NCI-H2081 treated with DMSO at 0.1 percent for 48 hours (cell line): ENCODE measurements at regions not wholly inside any gene's neighbourhood (a gene's known extent, or its start where the extent isn't known, plus 50 kb on each side); places are given as distances from the start of the nearest gene placed in this dataset.

ENCODE experiments used
- DNase-seq: peaks from one replicate; lab custom pipeline; 2025; lab: John Stamatoyannopoulos, UW

- no peak for DNase-seq
Measured at GRCh38 chr18:28831908-28832307, 655.0 kb upstream of the CDH2 start.

DNA sequence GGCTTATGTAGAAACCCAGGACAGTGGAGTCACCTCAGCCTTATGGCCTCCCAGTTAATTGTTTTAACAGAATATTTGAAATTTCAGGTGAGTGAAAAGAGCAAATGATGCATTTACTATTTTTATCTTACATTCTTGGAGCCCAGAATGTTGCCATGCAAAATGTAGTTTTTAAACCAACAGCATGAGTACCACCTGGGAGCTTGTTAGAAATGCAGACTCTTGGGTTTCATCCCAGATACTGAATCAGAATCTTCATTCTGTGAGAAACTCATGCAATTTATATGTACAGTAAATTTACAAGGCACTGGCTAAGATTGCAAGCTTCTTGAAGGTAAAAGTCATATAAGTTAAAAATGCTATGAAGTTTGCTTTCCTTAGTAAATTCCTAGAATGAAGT lies 654.5 kb upstream of the CDH2 start:
- no peak for DNase-seq

DNA sequence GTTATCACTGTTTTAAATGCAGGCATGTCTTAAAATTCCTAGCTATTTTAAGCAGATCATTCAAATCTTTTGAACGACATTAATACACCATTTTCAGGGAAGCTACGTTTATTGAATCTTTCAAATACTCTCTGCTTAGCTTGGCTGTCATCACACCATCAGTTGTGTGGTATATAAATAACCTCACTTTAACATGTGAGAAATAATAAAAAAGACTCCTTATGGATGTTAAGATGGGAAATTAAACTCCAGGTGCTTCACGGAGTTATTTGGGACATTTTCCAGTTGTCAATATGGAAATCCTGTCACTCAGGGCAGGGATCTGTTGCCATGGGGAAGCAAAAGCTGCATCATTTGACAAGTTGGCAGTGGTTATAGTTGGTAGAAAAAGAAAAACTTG lies 649.2 kb upstream of the CDH2 start:
- no peak for DNase-seq

GRCh38 chr18:28824183-28824574 lies 647.2 kb upstream of the CDH2 start:
- no peak for DNase-seq

DNA sequence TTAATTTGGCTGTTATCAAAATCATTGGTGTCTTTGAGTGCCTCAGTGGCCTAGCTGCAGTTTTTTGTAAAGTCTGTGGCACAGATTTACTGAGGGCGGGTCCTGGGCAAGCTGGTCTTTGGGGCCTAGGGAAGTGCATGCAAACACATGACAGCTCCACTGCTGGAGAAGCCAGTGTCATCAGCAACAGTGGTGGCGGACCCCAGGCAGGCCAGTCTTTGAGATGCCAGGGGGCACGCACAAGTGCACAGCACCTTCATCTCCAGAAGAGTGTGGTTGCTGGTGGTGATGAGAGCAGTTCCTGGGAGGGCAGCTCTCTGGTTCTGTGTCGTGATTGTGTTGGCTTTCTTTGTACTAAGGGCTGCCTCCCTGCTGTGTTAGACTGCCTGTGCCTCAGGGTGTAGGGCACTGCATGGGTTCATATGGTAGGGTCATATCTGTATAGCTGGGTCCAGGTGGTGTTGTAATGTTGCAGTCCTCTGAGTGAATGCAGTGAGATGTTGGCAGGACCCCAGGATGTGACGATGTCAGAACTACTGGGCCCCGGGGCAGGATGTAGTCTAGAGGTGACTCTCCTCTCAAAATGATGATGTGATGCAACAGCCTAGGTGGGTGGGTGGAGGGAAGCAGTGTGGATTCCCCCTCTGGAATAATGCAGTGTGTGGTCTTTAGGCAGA lies 646.7 kb upstream of the CDH2 start:
- no peak for DNase-seq

DNA sequence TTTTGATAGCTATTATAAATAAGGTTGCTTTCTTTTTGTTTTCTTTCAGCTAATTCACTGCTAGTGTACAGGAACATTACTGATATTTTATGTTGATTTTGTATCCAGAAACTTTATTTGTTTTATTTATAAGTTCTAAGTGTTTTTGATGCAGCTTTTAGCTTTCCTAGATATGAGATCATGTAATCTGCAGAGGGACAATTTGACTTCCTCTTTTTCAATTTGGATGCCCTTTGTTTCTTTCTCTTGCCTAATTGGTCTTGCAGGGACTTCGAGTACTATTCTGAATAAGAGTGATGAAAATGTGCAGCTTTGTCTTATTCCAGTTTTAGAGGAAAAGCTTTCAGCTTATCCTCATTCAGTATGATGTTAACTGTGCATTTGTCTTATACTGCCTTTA lies 643.4 kb upstream of the CDH2 start:
- no peak for DNase-seq

GRCh38 chr18:28816155-28816554 lies 639.2 kb upstream of the CDH2 start:
- no peak for DNase-seq

DNA sequence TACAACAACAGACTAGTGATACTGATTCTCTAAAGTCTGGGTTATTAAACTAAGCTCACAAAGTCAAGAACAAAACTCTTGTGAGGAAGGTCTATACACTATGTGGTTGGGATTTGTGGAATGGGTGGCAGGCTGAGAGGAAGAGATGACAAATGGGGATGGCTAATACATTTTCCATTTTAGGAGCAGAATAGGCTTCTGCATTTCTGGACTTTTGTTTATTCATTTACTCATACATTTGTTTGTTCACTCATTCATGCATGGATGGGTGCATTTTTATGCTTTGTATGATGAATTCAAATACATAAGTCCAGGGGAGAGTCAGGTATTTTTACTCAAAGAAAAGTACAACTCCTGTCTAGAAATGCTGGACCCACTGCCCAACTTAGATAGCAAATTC lies 637.4 kb upstream of the CDH2 start:
- no peak for DNase-seq

DNA sequence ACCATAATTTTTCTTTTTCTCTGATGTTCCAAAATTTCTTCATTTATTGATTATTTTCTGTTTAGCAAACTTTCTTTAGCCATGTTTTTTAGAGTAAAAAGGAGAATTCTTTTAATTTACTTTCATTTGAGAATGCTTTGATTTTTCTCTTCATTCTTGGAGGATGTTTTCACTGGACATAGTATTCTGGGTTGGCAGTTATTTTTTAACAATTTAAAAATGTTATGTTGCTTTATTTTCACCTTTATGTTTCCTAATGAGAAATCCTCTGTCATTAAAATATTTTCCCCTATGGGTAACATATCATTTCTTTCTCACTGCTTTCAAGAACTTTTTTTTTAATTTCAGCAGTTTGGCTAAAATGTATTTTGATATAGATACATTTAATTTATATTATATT lies 631.4 kb upstream of the CDH2 start:
- DNase-seq, result no peak

DNA sequence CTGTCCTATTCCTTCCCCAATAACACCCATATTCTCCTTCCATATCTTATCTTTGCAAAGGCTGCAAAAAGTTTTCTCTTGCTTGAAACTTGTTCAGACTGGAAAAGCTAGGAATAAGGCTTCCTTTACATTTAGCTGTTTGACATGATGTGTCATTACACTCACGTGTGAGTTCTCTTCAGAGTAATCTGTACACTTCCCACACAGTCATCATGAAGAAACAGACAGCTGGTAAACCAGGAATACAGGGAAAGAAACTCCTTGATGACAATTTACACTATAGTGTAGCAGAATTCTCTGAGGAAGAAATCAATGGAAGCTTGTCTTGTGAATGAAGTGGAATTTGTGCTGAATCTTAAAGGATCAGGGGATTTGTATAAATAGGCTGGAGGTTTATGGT lies 628.6 kb upstream of the CDH2 start:
- DNase-seq, result no peak

DNA sequence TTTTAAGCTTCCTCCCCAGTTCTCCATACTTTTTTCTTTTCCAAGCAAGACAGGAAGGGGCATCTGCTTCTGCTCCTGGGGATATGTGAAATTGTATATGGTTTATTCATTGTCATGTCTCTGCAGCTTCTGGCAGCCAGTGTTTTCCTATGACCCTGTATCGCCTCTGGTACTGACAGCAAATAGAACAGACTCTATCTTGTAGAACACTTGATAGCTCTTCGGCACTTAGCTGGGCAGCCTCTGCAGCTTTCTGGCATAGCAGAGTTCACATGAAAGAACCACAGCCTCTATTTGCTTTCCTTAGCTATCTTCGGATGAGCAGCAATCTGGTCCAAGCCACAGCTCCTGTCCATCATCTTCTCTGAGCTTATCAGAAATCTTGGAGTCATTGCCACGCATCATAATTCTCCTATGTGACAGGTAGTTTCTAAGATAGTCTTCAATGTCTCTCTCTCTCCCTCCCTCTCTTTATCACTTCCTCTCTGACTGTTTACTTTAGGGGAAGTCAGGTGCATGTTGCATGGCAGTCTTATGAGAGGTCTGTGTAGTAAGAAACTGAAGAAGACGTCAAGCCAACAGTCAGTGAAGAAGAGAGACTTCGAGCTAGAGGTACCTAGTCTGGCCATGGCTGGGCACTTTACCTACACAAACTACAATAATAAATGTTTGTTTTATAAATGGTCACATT lies 627.7 kb upstream of the CDH2 start:
- DNase-seq, result no peak

GRCh38 chr18:28802546-28802945 lies 625.6 kb upstream of the CDH2 start:
- DNase-seq, result no peak

- DNase-seq, result no peak
Measured at GRCh38 chr18:28801876-28802275, 624.9 kb upstream of the CDH2 start.

GRCh38 chr18:28794459-28795245 lies 617.7 kb upstream of the CDH2 start:
- DNase-seq, result no peak

GRCh38 chr18:28793901-28794300 lies 617.0 kb upstream of the CDH2 start:
- no peak for DNase-seq

- DNase-seq, result no peak
Measured at GRCh38 chr18:28792404-28793086, 615.6 kb upstream of the CDH2 start.

- DNase-seq, result no peak
Measured at GRCh38 chr18:28791101-28791500, 614.2 kb upstream of the CDH2 start.

GRCh38 chr18:28789502-28789901 lies 612.6 kb upstream of the CDH2 start:
- no peak for DNase-seq

- DNase-seq, result no peak
Measured at GRCh38 chr18:28786926-28787325, 610.0 kb upstream of the CDH2 start.

GRCh38 chr18:28781616-28782362 lies 604.9 kb upstream of the CDH2 start:
- no peak for DNase-seq

DNA sequence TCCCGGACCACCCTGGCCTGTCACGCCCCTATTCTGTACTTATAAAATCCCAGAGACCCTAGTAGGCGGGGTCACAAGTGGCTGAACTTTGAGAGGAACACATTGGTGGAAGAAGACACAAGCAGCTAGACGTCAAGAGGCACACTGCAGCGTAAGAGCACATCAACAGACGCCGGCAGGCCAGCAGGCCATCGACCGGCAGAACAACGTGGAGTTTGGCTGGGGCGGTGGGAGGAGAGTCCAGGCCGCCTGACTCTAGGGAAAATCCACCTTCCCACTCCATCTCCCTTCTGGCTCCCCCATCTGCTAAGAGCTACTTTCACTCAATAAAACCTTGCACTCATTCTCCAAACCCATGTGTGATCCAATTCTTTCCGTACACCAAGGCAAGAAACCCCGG lies 601.8 kb upstream of the CDH2 start:
- DNase-seq, result no peak

DNA sequence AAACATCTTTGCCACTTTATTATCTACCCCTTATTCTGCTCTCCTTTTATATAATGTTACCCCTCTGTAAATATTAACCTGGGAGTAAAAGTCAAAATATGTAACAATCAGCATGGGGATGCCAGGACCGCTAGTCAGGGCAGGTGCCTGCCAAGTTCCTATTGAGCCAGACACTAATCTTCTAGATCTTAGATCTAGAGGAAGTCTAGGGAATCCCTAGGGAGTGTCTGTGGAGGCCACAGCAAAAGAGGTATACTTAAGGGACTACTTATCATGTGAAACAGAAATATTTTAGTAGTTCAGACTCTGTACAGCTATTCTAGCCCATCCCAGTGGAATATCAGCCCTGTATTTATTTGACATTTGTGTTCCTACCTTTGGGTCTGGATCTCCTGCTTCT lies 600.8 kb upstream of the CDH2 start:
- no peak for DNase-seq
